GM18870 (cell line): ENCODE measurements at regions not wholly inside any gene's neighbourhood (a gene's known extent, or its start where the extent isn't known, plus 50 kb on each side); places are given as distances from the start of the nearest gene placed in this dataset.
"Not testable (repeated sequence)": the region's sequence is repeated elsewhere in the genome, so short reads cannot be mapped to it uniquely, and the experiment has no call there.

Source experiments
- ATAC-seq: cut with Tn5 transposase; IDR thresholded peaks from one replicate; pipeline ENCODE4 v1.9.1; 2021; ENCODE audit warnings: moderate library complexity; ENCODE audit not compliant: unreplicated experiment

DNA sequence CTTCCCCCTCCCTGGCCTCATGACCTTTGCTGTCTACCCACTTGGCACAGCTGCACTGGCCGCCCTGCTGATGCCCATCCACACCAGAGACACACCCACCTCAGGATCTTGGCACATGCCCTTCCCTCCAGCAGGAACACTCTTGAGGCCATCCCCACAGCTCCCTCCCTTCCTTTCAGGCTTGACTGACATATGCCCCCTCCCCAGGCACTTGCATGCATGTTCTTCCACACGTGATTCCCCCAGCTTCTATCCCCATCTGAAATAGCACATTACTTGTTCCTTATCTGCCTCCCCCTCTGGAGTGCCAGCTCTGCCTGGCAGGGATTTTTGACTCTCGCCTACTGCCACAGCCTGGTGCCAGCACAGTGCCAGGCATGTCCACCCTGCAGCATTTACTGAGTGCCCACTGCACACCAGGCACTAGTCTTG, 98.5 kb upstream of the SLC25A33 start:
- ATAC-seq, result no peak

DNA sequence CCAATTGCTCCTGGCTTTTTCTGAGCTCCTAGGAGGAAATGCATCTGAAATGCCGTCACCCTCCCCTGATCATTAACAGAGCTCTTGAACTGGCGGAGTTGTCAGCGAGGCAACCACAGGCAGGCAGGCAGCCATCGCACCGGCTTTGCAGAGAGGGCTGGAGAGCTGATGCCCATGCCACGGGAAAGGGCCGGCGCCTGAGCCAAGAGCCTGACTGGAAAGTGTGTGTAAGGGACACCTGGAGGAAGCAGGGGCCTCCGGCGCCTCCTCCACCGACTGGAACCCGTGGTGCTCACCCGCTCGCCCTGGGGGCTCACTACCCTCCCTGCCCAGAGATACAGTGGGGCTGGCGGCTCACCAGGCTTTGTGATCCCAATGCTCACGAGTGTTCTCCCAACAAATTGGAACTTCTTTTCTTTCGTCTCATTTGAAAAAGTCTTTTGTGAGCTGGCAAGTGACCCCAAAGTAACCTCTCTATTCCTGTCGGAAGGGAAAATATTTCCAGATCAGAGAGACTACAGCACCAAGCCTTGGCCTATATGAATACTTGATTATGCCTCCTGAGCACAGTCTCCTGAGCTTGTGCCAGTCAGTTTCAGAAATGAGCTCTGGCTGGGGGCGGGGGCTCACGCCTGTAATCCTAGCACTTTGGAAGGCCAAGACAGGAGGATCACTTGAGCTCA, 97.7 kb upstream of the SLC25A33 start:
- no peak for ATAC-seq

DNA sequence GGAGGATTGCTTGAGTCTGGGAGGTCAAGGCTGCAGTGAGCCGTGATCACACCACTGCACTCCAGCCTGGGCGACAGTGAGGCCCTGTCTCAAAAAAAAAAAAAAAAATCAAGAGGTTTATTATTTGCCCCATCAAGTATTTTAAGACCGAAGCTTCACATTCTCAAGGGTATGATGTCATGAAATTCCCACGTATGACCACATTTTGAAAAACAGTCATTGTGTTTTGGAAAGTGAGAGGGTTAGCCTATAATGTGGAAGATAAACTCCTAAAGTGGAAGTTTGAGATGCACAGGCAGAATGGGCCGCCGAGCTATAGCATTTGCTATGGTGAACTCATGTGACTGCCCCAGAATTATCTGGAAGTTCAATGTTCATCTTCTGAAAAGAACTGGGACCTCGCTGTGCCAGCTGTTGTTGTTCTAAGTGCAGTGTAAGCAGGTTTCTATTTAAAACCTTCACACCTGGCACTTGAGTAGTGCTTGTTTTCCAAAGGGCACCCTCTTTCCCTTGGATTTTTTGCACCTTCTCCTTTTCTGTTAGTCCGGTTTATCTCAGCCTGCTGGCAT, 96.9 kb upstream of the SLC25A33 start:
- no peak for ATAC-seq

DNA sequence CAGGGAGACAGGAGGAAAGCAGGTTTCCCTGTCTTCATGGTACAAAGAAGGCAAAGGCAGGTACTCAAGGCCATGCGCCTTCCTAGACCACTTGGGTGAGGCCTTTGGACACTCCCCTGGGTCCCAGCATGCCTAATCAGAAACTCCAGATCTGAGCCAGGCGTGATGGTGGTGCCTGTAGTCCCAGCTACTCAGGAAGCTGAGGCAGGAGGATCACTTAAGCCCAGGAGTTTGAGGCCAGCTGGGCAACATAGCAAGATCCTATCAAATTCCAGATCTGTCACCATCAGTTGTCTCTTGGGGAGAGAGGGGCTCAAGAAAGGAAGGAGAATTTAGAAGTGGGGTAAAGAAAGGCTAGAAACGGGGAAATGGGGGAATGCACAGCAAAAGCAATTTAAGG, 96.3 kb upstream of the SLC25A33 start:
- ATAC-seq, result no peak

DNA sequence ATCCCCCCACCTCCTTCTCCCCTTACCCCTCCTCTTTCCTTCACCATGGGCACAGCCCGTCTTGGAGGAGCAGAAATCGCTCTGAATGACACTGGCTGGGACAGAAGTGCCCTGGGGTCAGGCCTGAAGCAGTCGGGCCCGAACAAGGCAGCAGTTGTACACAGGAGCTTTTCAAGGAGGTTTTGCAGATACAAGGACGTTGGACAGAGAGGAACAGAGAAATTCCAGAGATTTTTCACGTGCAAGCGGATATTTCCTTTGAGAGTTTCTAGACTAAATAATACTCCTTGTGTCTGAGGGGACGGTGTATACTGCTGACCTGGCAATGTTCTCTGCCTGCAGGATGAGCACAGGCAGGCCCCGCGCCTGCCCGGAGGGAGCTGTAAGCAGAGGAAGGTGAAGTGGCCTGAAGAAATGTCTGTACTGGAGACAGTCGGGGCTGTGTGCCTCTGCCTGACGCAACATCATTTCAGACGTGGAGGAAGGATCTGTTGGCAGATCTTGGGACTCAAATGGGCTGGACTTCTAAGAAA, 95.3 kb upstream of the SLC25A33 start:
- ATAC-seq, result no peak

DNA sequence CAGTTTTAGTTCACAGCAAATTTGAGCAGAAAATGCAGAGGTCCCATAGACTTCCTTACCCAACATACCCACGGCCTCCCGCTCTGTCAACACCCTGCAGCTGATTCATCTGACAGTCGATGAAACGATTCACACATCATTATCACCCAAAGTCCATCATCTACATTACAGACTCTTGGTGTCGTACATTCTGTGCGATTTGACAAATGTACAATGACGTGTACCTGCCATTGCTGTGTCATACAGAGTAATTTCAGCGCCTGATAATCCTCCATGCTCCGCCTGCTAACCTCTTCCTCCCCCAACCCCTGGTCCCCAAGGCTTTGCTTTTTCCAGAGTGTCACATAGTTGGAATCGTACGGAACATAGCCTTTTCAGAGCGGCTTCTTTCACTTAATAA, 94.7 kb upstream of the SLC25A33 start:
- no peak for ATAC-seq

DNA sequence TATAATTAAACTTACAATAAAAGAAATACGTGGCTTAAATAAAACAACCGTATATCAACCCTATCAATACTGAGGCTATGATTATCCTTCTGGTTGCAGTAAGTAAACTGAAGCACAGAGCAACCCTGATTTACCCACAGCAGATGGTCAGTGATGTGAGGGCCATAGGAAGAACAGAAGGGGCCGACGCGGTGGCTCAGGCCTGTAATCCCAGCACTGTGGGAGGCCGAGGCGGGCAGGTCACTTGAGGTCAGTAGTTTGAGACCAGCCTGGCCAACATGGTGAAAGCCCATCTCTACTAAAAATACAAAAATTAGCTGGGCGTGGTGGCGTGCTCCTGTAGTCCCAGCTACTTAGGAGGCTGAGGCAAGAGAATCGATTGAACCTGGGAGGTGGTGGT, 94.2 kb upstream of the SLC25A33 start:
- not testable (repeated sequence) for ATAC-seq

DNA sequence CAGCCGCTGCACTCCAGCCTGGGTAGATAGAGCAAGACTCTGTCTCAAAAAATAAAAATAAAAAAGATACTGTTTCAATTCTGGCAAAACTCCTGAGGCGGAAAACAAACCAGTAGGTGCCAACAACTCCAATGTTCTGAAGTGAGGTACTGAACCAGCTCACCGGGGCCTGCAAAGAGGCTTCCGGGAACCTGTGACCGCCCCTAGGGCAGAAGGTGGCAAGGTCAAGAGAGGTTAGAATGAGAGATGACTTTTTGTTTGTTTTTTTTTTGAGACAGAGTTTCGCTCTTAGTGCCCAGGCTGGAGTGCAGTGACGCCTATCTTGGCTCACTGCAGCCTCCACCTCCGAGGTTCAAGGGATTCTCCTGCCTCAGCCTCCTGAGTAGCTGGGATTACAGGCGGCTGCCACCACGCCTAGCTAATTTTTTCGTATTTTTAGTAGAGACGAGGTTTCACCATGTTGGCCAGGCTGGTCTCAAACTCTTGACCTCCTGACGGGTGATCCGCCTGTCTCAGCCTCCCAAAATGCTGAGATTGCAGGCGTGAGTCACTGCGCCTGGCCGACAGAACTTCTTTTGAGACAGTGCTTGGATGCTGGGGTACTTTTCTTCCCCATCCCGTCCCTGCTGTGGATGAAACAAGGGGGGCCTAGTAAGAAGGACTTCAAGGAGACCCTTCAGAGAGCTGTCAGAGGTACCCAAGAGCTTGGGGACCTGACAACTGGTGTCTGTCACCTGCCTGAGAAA, 91.9 kb upstream of the SLC25A33 start:
- ATAC-seq, result no peak

DNA sequence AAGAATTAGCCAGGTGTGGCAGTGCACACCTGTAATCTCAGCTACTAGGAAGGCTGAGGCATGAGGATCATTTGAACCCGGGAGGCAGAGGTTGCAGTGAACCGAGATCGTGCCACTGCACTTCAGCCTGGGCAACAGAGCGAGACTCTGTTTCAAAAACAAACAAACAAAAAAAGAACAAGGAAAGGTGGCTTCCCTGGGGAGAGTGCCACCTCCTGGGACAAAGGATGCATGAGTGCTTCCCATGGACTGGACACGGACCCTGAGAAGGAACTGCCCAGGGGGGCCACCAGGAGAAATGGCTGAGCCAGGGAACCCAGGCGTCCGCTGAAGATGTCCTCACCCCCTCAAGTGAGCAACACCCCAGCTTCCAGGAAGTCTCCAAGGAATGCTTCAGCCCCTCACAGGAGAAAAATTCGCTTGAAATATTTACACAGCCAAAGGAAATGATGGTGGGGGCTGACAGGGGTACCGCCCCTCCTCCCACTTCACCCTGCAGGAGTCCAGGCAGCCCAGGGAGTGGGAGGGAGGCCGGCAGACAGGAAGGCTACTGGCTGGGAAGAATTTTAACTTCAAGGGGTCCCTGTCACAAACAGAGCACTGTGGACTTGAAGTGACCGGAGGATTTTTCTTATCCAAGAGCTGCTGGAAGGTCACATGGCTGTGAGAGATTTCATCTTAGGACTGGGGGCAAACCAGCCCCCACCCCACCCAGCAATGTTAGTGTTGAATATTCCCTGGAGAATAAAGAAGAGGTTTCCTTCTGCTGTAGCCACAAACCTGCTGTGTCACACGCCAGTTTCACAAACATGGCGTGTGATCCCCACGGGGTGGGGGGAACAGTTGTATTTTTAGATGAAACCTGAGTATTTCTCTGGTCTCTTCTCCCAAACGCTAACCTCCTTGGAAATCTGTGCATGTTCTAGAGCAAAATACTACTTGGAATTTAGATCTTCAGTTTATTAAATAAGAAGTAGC, 90.8 kb upstream of the SLC25A33 start:
- ATAC-seq, result no peak

DNA sequence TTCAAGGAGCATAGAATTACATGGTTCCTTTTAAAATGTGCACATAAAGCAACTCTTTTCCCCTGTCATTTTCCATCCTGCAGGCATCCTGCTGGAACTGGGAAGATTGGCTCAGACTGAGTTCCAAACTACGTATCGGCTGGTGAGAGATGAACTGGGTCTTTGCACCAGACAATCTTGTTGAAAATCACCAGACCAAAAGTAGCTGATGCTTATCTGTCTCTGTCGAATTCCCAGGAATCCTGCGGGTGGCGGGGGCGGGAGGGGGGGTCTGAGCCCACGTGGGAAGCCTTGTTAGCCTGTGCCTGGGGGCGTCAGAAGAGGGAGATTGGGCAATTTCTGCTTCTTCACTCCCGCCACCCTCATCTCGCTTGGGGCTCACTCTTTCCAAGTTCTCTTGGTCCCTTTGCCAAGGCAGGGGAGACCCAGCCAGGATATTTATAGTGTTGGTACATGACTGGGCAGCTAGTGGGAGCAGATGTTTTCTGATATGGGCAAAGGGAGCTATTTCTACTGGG, 90.1 kb upstream of the SLC25A33 start:
- no peak for ATAC-seq

DNA sequence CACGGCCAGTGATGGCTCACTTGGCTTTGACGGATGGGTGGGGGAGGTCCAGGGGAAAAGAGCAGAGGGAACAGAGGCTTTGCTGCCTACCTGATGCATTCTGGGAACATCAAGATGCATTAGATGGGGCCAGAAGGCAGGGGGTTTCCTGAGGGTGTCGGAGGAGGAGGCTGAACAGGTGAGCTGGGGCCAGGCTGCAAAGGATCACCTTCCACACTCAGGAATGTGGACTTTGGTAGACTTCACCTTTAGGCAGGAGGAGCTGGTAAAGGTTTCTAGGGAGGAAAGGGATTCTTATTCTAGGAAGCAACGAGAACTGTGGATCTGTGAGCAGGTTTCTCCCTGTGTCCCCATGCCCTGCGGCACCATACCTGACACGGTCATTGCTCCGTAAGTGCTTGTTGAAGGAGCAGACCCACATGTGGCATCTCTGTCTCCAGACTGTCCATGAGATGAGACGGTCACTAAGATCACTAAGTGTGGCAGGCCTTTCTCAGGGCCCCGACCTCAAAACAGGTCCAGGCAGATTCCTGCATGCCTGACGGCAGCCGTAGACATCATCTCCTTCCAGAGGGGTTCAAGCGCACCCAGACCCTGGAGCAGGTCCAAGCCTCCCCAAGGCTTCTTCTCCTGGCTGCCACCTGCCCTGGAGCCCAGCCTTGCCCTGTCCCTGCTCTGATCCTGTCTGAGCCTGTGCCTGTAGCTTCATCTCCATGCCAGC, 89.1 kb upstream of the SLC25A33 start:
- ATAC-seq, result no peak

DNA sequence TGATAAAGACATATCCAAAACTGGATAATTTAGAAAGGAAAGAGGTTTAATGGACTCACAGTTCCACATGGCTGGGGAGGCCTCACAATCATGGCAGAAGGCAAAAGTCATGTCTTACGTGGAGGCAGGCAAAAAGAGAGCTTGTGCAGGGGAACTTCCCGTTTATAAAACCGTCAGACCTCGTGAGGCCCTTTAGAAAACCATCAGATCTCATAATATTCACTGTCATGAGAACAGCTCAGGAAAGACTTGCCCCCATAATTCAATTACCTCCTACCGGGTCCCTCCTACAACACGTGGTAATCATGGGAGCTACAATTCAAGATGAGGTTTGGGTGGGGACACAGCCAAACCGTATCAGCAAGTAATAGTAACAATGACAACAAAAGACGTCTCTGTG, 88.2 kb upstream of the SLC25A33 start:
- no peak for ATAC-seq

DNA sequence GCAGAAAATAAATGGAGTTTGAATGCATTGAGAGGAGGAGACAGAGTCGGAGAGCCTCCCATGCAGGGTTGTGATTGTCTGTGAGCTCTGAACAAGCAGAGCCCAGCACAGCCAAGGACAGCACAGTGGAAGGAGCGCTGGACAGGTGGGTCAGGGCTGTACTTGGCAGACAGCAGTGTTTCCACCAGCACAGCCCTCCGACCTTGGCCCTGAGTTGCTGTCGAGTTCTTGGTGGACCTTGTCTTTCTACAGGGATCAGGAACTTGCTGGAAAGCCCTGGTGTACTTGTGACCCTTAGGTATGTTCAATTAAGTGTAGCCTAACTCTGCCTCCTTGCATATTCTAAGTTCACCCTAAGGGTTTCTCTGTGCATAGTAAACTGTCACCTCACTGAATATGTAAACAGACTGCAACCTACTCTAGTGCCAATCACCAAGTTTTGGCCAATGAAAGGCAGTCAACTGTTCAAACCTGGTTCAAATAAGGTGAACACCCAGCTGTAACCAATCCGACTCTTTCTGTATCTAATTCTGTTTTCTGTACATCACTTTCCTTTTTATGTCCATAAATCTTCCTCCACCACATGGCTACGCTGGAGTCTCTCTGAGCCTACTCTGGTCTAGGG, 86.6 kb upstream of the SLC25A33 start:
- ATAC-seq, result no peak

DNA sequence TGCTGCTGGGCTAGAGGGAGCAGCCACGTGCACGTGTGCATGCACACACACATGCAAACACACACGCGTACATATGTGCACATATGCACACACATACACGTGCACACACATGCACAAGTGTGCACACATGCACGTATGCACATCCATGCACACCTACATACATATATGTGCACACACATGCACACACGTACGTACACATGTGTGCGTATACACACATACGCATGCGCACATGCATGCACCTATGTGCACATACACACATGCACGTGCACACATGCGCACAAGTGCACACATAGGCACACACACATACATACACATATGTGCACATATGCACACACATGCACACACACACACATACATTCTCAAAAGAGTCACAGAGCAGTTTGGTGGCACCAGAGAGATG, 85.9 kb upstream of the SLC25A33 start:
- ATAC-seq, result no peak

DNA sequence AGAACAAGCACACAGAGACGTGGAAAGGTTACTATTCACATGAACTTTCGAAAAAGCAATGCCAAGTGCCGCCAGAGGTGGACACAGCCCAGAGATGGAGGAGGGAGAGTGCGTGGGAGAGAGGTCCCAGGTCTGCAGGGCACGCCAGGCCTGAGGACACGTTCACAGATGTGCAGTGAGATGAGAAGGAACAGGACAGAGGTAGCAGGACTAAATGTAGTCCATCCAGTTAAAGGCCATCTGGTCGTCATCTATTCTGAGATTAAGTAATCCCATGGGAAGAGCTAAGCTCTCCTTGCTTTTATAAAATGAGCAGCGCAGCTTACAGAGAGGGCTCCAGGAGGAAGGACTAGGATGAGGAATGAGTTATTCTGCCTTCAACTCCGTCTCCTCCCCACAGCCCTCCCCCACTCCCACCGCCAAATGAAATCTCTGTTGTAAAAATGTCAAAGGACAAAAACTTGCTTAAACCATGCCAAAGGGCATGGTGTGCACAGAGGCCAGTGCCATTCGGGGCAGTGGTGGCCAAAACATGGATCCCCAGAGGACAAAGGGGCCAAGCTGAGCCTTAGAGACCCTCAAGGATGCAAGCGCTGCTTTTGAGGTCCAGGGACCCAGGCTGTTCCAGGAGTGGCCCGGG, 85.4 kb upstream of the SLC25A33 start:
- ATAC-seq, result no peak

DNA sequence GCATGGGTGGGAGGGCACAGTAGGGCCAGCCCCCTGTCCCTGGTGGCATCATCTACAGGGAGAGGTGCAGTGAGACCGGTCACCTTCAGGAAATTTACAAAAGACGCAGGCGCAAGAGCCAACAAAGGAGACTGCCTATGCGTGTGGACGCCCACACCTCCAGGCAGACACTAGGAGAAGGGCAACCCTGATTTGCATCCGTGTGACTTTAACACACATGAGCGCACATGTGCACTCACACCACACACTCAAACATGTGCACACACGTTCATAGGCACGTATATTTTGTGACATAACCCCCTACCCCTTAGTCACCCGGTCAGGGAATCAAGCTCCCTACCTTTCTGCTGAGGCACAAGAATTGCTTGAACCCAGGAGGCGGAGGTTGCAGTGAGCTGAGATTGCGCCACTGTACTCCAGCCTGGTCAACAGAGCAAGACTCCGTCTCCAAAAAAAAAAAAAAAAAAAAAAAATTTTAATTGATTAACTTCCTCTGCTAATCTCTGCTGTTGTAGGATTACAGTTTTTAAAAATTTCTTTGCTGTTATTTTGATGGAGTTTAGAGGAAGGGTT, 84.7 kb upstream of the SLC25A33 start:
- no peak for ATAC-seq

DNA sequence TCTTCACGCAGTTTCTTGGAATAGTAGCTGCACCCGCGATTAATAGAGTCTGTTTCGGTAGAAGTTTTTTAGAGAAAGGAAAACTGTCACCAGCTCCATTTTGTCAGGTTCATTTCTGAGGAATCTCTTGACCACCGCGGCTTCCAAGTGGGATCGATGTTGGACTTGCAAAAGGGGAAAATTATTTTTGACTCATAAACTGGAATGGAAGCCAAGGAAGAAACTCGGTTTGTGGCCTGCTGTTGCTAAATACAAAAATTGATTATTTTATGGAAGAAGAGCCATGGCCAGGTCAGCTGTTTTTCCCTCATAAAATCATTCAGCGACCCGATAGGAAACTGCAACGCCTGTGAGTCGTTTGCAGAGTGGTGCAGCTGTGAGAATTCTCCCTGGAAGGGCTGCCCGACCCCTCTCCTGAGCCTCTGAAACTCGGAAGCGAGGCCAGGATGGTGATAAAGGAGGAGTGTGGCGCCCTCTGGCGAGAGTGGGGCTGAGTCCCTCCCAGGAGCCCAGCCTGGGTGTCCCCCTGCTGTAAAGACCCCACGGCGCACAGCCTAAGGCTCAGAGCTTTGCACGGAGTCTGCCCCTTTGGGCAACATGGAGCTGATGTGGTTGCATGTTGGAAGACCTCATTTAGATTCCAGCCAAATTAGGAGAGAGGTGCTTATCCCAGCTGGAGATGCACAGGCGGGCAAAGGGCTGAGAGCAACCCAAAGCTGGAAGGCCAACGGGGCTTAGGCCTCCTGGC, 83.6 kb upstream of the SLC25A33 start:
- ATAC-seq, result no peak

DNA sequence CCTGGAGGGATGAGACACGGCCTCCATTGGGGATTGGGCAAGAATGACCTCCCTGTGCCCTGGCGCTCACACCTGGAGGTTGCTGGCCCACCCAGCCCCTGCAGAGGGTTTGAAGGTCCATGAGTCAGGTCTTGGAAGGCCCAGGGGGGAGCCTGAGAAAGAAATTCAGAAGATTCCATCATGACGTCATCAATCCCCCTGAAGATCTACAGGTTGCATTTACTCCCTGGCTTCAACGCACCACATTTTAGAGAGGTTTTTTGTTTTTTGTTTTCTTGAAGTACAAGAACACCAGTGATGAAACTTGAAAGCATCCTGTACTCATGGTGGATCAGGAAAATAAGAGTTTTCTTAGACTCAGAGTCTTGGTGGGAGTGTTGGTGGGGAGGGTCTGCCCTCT, 82.4 kb upstream of the SLC25A33 start:
- ATAC-seq, result no peak
